Neural progenitor cell (in vitro differentiated cells): ENCODE measurements at regions not wholly inside any gene's neighbourhood (a gene's known extent, or its start where the extent isn't known, plus 50 kb on each side); places are given as distances from the start of the nearest gene placed in this dataset.

Experiments used
- DNase-seq: peaks from one replicate; pipeline ENCODE4 v3.0.0-alpha.2; 2016; ENCODE audit warnings: low spot score
- H2AFZ ChIP-seq: fragments of 200-600 bp; sonication (generic); replicated peaks from 2 replicates; pipeline ENCODE4 v1.6.1; 2016; ENCODE audit warnings: antibody characterized with exemption
- H3F3A ChIP-seq: fragments of 200-600 bp; sonication (generic); 2 replicates; pipeline ENCODE4 v1.6.1; 2016; ENCODE audit warnings: antibody characterized with exemption, low read depth
- H3K27ac ChIP-seq: fragments of 200-600 bp; sonication (generic); 2 replicates; pipeline ENCODE4 v1.5.1; 2016; ENCODE audit warnings: mild to moderate bottlenecking
- H3K27me3 ChIP-seq: fragments of 200-600 bp; sonication (generic); 2 replicates; pipeline ENCODE4 v1.6.1; 2016; ENCODE audit warnings: mild to moderate bottlenecking, moderate library complexity
- H3K36me3 ChIP-seq: fragments of 200-600 bp; sonication (generic); 2 replicates; pipeline ENCODE4 v1.5.1; 2016
- H3K4me1 ChIP-seq: fragments of 200-600 bp; sonication (generic); 2 replicates; pipeline ENCODE4 v1.6.1; 2016; ENCODE audit warnings: mixed run types
- H3K4me2 ChIP-seq: fragments of 200-600 bp; sonication (generic); 2 replicates; pipeline ENCODE4 v1.6.1; 2016
- H3K4me3 ChIP-seq: fragments of 200-600 bp; sonication (generic); 2 replicates; pipeline ENCODE4 v1.5.1; 2016
- H3K79me2 ChIP-seq: fragments of 200-600 bp; sonication (generic); 2 replicates; pipeline ENCODE4 v1.6.1; 2016; ENCODE audit warnings: low read depth
- H3K9ac ChIP-seq: fragments of 200-600 bp; sonication (generic); 2 replicates; pipeline ENCODE4 v1.6.1; 2016
- H3K9me3 ChIP-seq: fragments of 200-600 bp; sonication (generic); 2 replicates; pipeline ENCODE4 v1.5.1; 2016; ENCODE audit warnings: low read depth
- H4K20me1 ChIP-seq: fragments of 200-600 bp; sonication (generic); 2 replicates; pipeline ENCODE4 v1.6.1; 2016; ENCODE audit warnings: low read depth
- H3K27ac Mint-ChIP-seq: 3 replicates; pipeline ENCODE4 v1.8.0; 2021; ENCODE audit warnings: mixed read lengths
- H3K27me3 Mint-ChIP-seq: 2 replicates; pipeline ENCODE4 v1.8.0; 2022; ENCODE audit warnings: low read depth, mild to moderate bottlenecking, inconsistent platforms, moderate library complexity, mixed read lengths; ENCODE audit not compliant: insufficient read depth
- H3K36me3 Mint-ChIP-seq: 3 replicates; pipeline ENCODE4 v1.8.0; 2021; ENCODE audit warnings: mixed read lengths
- H3K4me1 Mint-ChIP-seq: 3 replicates; pipeline ENCODE4 v1.8.0; 2021; ENCODE audit warnings: mixed read lengths
- H3K4me3 Mint-ChIP-seq: 3 replicates; pipeline ENCODE4 v1.8.0; 2021; ENCODE audit warnings: mild to moderate bottlenecking, moderate library complexity, mixed read lengths
- H3K9me3 Mint-ChIP-seq: 3 replicates; pipeline ENCODE4 v1.8.0; 2020; ENCODE audit warnings: mixed read lengths
- EZH2 ChIP-seq: fragments of 200-600 bp; sonication (generic); IDR thresholded peaks from 2 replicates; pipeline ENCODE4 v1.6.1; 2017; ENCODE audit warnings: antibody characterized with exemption, mild to moderate bottlenecking, moderate library complexity
- EZH2phosphoT487 ChIP-seq: fragments of 200-600 bp; sonication (generic); IDR thresholded peaks from 2 replicates; pipeline ENCODE4 v1.6.1; 2017; ENCODE audit warnings: antibody characterized with exemption
- TF ChIP-seq, protein P1 (sequence below): fragments of 200-600 bp; sonication (generic); IDR thresholded peaks from 2 replicates; pipeline ENCODE4 v1.5.1; 2017; ENCODE audit warnings: antibody characterized with exemption, mild to moderate bottlenecking

DNA sequence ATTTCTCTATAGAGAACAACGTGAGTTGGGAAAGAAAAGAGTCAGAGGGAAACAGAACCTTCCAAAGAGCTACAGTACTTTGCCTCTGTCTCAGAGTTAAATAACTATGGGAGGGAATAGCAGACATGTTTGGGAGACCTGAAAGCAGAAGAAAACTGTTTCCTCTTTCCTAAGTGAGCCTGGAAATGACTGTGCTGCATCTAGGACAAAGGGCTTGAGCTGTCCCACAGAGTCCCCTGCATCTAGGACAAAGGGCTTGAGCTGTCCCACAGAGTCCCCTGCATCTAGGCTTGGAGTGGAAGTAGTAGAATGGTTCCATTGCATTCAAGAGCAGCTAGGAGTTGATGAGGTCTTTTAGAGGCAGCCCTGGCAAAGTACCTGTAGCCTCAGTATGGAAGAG lies 149.7 kb downstream of the DKK1 start:
- Histone ChIP-seq H3K4me3 (no peak overlapping the region), H4K20me1 (no peaks in the 10 kb centered on the region), H3K4me1 (peaks cover 5% of the 10 kb centered on the region), H3K27ac (no peak overlapping the region), H3K9ac (no peak overlapping the region), H2AFZ (peak overlapping the region; percentile 46), H3K9me3 (no peaks in the 10 kb centered on the region), H3K79me2 (no peaks in the 10 kb centered on the region), H3K27me3 (no peaks in the 10 kb centered on the region), H3F3A (peaks cover 9% of the 10 kb centered on the region), H3K36me3 (no peaks in the 10 kb centered on the region), H3K4me2 (no peak overlapping the region)
- H3K27ac Mint-ChIP-seq = no peak overlapping the region
- no peak overlapping the region for H3K4me3 Mint-ChIP-seq
- DNase-seq = peak; percentile 21
- H3K36me3 Mint-ChIP-seq = no peaks in the 10 kb centered on the region
- H3K4me1 Mint-ChIP-seq = peaks cover 8% of the 10 kb centered on the region
- no peaks in the 10 kb centered on the region for H3K9me3 Mint-ChIP-seq
- peaks cover 4% of the 10 kb centered on the region for H3K27me3 Mint-ChIP-seq
- TF ChIP-seq EZH2 (no peak), EZH2phosphoT487 (no peak)
- TF ChIP-seq, protein P1, sequence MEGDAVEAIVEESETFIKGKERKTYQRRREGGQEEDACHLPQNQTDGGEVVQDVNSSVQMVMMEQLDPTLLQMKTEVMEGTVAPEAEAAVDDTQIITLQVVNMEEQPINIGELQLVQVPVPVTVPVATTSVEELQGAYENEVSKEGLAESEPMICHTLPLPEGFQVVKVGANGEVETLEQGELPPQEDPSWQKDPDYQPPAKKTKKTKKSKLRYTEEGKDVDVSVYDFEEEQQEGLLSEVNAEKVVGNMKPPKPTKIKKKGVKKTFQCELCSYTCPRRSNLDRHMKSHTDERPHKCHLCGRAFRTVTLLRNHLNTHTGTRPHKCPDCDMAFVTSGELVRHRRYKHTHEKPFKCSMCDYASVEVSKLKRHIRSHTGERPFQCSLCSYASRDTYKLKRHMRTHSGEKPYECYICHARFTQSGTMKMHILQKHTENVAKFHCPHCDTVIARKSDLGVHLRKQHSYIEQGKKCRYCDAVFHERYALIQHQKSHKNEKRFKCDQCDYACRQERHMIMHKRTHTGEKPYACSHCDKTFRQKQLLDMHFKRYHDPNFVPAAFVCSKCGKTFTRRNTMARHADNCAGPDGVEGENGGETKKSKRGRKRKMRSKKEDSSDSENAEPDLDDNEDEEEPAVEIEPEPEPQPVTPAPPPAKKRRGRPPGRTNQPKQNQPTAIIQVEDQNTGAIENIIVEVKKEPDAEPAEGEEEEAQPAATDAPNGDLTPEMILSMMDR = no peak

DNA sequence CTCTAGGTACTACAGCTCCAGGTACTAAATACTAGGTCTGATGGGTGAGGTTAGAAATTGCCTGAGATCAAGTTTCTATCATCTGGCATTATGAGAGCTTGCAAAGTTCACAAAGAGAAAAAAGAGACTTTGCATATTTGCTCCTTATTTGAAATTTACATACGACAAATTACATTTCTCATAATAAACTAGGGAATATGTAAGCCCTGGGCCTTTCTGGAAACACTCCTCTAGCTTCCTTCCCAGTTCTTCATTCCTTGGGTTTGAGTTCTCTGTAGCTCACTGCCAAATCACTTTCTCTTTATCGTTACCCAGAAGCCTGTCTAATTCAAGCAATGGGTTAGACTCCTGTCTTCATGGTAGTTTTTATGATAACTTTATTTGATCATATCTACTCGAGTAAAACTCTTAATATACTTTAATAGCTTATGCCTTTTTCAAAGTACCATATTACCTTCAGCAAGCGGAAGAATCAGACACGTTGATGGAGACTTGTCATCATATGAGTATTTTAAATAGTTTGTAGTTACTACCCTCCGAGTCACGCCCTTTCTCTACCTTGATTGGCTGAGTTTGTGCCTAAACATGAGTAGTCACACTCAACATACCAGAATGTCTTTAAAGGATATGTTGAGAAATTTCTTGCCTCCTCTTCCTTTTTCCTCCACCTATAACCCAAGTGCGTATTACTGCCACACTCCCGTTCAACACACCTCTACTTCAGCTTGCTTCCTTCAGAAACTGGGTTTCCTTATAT lies 150.5 kb downstream of the DKK1 start:
- no peak overlapping the region for H3K27ac Mint-ChIP-seq
- H3K9ac ChIP-seq = no peak overlapping the region
- no peak overlapping the region for H3K4me3 Mint-ChIP-seq
- no peaks in the 10 kb centered on the region for H4K20me1 ChIP-seq
- peaks cover 7% of the 10 kb centered on the region for H3K27me3 Mint-ChIP-seq
- H3K36me3 ChIP-seq = no peaks in the 10 kb centered on the region
- no peak overlapping the region for H2AFZ ChIP-seq
- H3K9me3 Mint-ChIP-seq = no peaks in the 10 kb centered on the region
- H3K36me3 Mint-ChIP-seq = no peaks in the 10 kb centered on the region
- no peaks in the 10 kb centered on the region for H3K9me3 ChIP-seq
- H3K4me1 ChIP-seq = peaks cover 5% of the 10 kb centered on the region
- no peaks in the 10 kb centered on the region for H3K27me3 ChIP-seq
- H3K4me1 Mint-ChIP-seq = peaks cover 8% of the 10 kb centered on the region
- H3K4me3 ChIP-seq = no peak overlapping the region
- no peaks in the 10 kb centered on the region for H3K79me2 ChIP-seq
- no peak for DNase-seq
- H3K4me2 ChIP-seq = no peak overlapping the region
- no peak overlapping the region for H3K27ac ChIP-seq
- peaks cover 9% of the 10 kb centered on the region for H3F3A ChIP-seq
- TF ChIP-seq, protein P1 = no peak
- TF ChIP-seq EZH2 (no peak), EZH2phosphoT487 (no peak)

DNA sequence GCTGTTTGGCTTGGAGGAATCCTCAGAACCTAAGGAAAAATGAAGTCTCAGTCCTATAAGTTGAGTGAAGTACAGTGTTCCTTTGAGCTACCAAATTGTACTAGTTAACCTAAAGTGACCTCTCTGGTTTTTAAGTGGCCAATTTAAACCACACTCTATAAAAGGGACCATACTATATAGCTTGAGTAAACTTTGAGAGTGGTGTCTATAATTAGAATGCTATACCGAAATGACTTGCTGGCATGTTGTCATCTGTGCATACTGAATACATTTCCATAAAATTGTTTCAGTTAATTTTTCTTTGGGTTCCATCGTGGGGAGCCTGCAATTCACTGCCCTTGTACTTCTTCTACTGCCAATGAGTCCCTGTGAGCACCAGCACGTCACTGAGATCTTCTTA lies 151.1 kb downstream of the DKK1 start:
- Mint-ChIP-seq H3K27me3 (peaks cover 7% of the 10 kb centered on the region), H3K9me3 (no peaks in the 10 kb centered on the region), H3K4me3 (no peak overlapping the region), H3K27ac (no peak overlapping the region), H3K4me1 (peaks cover 8% of the 10 kb centered on the region), H3K36me3 (no peaks in the 10 kb centered on the region)
- Histone ChIP-seq H3K27ac (no peak overlapping the region), H3K4me3 (no peak overlapping the region), H4K20me1 (no peaks in the 10 kb centered on the region), H3K79me2 (no peaks in the 10 kb centered on the region), H3F3A (peaks cover 9% of the 10 kb centered on the region), H2AFZ (no peak overlapping the region), H3K4me1 (peaks cover 11% of the 10 kb centered on the region), H3K9me3 (no peaks in the 10 kb centered on the region), H3K4me2 (no peak overlapping the region), H3K27me3 (no peaks in the 10 kb centered on the region), H3K36me3 (no peaks in the 10 kb centered on the region), H3K9ac (no peak overlapping the region)
- no peak for TF ChIP-seq EZH2
- no peak for TF ChIP-seq EZH2phosphoT487
- no peak for DNase-seq

DNA sequence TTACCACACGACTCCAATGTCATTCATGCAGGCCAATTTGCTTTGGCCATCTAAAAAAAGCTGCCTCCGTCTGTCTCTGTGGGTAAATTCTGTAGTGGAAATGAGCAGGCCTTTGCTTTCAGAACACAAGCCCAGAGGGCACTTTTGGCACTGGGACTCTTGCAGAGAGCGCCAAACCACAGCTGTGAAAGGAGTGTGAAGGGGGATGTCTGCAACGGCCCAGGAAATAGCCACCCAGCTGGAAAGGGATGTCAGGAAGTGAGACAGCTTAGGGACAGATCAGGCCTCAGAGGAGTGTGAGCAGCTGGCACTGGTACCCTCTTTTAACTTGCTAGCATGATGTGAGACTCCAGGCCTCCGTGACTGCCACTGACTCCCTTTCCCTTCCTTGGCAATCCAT lies 152.4 kb downstream of the DKK1 start:
- H3K27ac ChIP-seq = no peak overlapping the region
- no peak overlapping the region for H3K4me2 ChIP-seq
- H3K4me1 Mint-ChIP-seq = peaks cover 8% of the 10 kb centered on the region
- H3K36me3 Mint-ChIP-seq = no peaks in the 10 kb centered on the region
- DNase-seq = no peak
- H3K27me3 ChIP-seq = no peaks in the 10 kb centered on the region
- H2AFZ ChIP-seq = no peak overlapping the region
- no peaks in the 10 kb centered on the region for H3K9me3 ChIP-seq
- H3K27me3 Mint-ChIP-seq = peaks cover 7% of the 10 kb centered on the region
- peaks cover 17% of the 10 kb centered on the region for H3K4me1 ChIP-seq
- H3K9ac ChIP-seq = no peak overlapping the region
- no peak overlapping the region for H3K27ac Mint-ChIP-seq
- H3K4me3 ChIP-seq = no peak overlapping the region
- H3F3A ChIP-seq = peaks cover 9% of the 10 kb centered on the region
- H4K20me1 ChIP-seq = no peaks in the 10 kb centered on the region
- no peaks in the 10 kb centered on the region for H3K79me2 ChIP-seq
- no peak for TF ChIP-seq EZH2phosphoT487
- TF ChIP-seq, protein P1 = no peak
- no peak for TF ChIP-seq EZH2
- no peaks in the 10 kb centered on the region for H3K36me3 ChIP-seq
- no peaks in the 10 kb centered on the region for H3K9me3 Mint-ChIP-seq
- H3K4me3 Mint-ChIP-seq = no peak overlapping the region
